Esophagus squamous epithelium (tissue), 4 donors: ENCODE measurements at regions not wholly inside any gene's neighbourhood (a gene's known extent, or its start where the extent isn't known, plus 50 kb on each side); places are given as distances from the start of the nearest gene placed in this dataset.

Experiments used
- CTCF ChIP-seq, 6 experiments: fragments of 450-650 bp in 4 of 6; fragments of 200-600 bp in 2 of 6; sonication (generic) in 2 of 6; IDR thresholded peaks; one replicate each; pipeline ENCODE4 v1.5.1; 2016 to 2019; ENCODE audit warnings: antibody characterized with exemption in 6 of 6, mild to moderate bottlenecking in 4 of 6, moderate library complexity in 4 of 6
- POLR2A ChIP-seq, 4 donors: fragments of 450-650 bp; IDR thresholded peaks; one replicate each; pipeline ENCODE4 v1.6.1; 2017; ENCODE audit warnings: antibody characterized with exemption in 4 of 4, mild to moderate bottlenecking in 4 of 4, moderate library complexity in 3 of 4

GRCh38 chr5:164255598-164256213, 750.3 kb downstream of the MAT2B start:
- TF ChIP-seq CTCF (IDR thresholded peaks at IDR 0.05) (no peak), POLR2A (IDR thresholded peaks at IDR 0.05) (no peak)
